ENCODE measurements at regions not wholly inside any gene's neighbourhood (a gene's known extent, or its start where the extent isn't known, plus 50 kb on each side); places are given as distances from the start of the nearest gene placed in this dataset.

GRCh38 chr4:101420661-101421060 is 73.3 kb upstream of the PPP3CA start:
- H3K9me2 ChIP-seq (replicated peaks; ENCODE audit: insufficient read depth, low read length) = no peaks in the 10 kb centered on the region
- no peak overlapping the region for H3K9ac ChIP-seq (ENCODE audit: low read length)
- no peak overlapping the region for H3K4me3 ChIP-seq (ENCODE audit: insufficient read depth, low read length, poor library complexity, severe bottlenecking)
- H2AFZ ChIP-seq (ENCODE audit: low read depth, low read length, severe bottlenecking) = no peak overlapping the region
- H3K27ac ChIP-seq (ENCODE audit: low read depth, low read length) = no peak overlapping the region
- no peak for TF ChIP-seq EZH2phosphoT487 (conservative IDR thresholded peaks at IDR 0.05; ENCODE audit: low read length)
- TF ChIP-seq, protein P1, sequence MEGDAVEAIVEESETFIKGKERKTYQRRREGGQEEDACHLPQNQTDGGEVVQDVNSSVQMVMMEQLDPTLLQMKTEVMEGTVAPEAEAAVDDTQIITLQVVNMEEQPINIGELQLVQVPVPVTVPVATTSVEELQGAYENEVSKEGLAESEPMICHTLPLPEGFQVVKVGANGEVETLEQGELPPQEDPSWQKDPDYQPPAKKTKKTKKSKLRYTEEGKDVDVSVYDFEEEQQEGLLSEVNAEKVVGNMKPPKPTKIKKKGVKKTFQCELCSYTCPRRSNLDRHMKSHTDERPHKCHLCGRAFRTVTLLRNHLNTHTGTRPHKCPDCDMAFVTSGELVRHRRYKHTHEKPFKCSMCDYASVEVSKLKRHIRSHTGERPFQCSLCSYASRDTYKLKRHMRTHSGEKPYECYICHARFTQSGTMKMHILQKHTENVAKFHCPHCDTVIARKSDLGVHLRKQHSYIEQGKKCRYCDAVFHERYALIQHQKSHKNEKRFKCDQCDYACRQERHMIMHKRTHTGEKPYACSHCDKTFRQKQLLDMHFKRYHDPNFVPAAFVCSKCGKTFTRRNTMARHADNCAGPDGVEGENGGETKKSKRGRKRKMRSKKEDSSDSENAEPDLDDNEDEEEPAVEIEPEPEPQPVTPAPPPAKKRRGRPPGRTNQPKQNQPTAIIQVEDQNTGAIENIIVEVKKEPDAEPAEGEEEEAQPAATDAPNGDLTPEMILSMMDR (IDR thresholded peaks at IDR 0.05; ENCODE audit: insufficient read depth, low read length, poor library complexity, severe bottlenecking) = no peak
- H3K4me2 ChIP-seq (ENCODE audit: low read depth, low read length, poor library complexity, severe bottlenecking) = no peak overlapping the region
- H3K79me2 ChIP-seq (ENCODE audit: insufficient read depth, low read length) = no peaks in the 10 kb centered on the region
- no peaks in the 10 kb centered on the region for H4K20me1 ChIP-seq (ENCODE audit: low read depth, low read length)
- no peaks in the 10 kb centered on the region for H3F3A ChIP-seq (ENCODE audit: insufficient read depth)
- H3K27me3 ChIP-seq (ENCODE audit: low read length) = no peaks in the 10 kb centered on the region
- H3K36me3 ChIP-seq (ENCODE audit: low read length) = no peaks in the 10 kb centered on the region
- no peaks in the 10 kb centered on the region for H3K9me3 ChIP-seq (ENCODE audit: insufficient read depth, low read length)

DNA sequence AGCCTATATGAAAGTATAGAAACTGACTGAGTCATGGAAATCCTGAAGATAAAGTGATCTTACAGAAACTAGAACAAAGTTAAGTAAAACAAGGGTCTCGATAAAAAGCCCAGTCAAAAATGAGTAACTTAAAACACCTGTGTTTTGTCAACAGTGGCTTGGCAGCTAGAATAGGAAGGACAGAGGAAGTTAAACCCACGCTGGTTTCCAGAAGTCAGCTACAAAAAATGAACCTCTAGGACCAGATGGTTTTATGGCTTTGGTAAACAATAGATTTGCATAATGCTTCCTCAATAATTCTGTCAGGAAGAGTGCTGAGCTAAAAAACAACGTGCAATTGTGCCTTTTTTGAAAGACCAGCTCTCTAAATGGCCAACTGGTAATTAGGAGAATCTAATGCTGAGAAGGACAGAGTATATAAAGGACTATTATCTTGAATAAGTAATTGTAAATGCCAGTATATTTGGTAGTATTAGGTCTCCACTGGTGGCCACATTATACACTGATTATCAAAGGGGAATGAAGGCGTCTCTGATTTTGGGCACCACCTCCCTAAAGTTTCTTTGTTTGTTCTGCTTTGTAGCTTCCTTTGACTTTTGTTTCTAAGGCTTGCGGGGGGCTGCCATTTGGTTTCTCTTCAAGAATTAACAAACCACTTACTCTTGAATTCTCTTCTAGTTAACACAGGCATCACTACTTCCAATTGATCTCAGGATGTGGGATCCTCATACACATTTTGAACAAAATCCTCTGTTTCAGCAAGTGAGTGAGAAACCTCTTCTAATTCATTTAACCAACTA is 72.2 kb upstream of the PPP3CA start:
- Histone ChIP-seq H3K36me3 (ENCODE audit: low read length) (no peaks in the 10 kb centered on the region), H3K27me3 (ENCODE audit: low read length) (no peaks in the 10 kb centered on the region), H3K9ac (ENCODE audit: low read length) (no peak overlapping the region), H3K79me2 (ENCODE audit: insufficient read depth, low read length) (no peaks in the 10 kb centered on the region), H3K9me3 (ENCODE audit: insufficient read depth, low read length) (no peaks in the 10 kb centered on the region), H4K20me1 (ENCODE audit: low read depth, low read length) (no peaks in the 10 kb centered on the region), H3K4me2 (ENCODE audit: low read depth, low read length, poor library complexity, severe bottlenecking) (no peak overlapping the region), H3K9me2 (replicated peaks; ENCODE audit: insufficient read depth, low read length) (no peaks in the 10 kb centered on the region), H2AFZ (ENCODE audit: low read depth, low read length, severe bottlenecking) (no peak overlapping the region), H3K4me3 (ENCODE audit: insufficient read depth, low read length, poor library complexity, severe bottlenecking) (no peak overlapping the region), H3K27ac (ENCODE audit: low read depth, low read length) (no peak overlapping the region), H3F3A (ENCODE audit: insufficient read depth) (no peaks in the 10 kb centered on the region)
- TF ChIP-seq EZH2phosphoT487 (conservative IDR thresholded peaks at IDR 0.05; ENCODE audit: low read length) = no peak
- TF ChIP-seq, protein P1 (IDR thresholded peaks at IDR 0.05; ENCODE audit: insufficient read depth, low read length, poor library complexity, severe bottlenecking) = no peak

DNA sequence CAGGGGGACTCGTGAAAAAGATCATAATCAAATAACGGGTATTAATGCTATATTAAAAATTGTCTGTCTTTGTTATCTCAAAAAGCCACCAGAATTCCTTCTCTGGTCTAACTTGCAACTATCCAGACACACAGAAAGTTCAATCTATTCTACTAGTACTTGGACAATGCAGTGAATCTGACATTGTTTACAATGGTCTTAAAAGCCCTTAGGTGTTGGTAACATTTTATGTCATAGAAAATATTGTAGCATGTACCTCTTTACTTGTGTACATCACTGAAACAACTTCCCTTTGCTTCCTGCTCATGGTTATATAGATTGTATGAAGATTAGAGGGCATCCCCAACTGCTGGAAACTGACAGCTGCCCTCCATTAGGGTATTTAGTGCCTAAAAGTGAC is 71.1 kb upstream of the PPP3CA start:
- Histone ChIP-seq H4K20me1 (ENCODE audit: low read depth, low read length) (no peaks in the 10 kb centered on the region), H3K4me2 (ENCODE audit: low read depth, low read length, poor library complexity, severe bottlenecking) (no peak overlapping the region), H3K79me2 (ENCODE audit: insufficient read depth, low read length) (no peaks in the 10 kb centered on the region), H3K27me3 (ENCODE audit: low read length) (no peaks in the 10 kb centered on the region), H3K36me3 (ENCODE audit: low read length) (no peaks in the 10 kb centered on the region), H2AFZ (ENCODE audit: low read depth, low read length, severe bottlenecking) (no peak overlapping the region), H3F3A (ENCODE audit: insufficient read depth) (no peaks in the 10 kb centered on the region), H3K27ac (ENCODE audit: low read depth, low read length) (no peak overlapping the region), H3K4me3 (ENCODE audit: insufficient read depth, low read length, poor library complexity, severe bottlenecking) (no peak overlapping the region), H3K9me3 (ENCODE audit: insufficient read depth, low read length) (no peaks in the 10 kb centered on the region), H3K9ac (ENCODE audit: low read length) (no peak overlapping the region), H3K9me2 (replicated peaks; ENCODE audit: insufficient read depth, low read length) (no peaks in the 10 kb centered on the region)
- TF ChIP-seq, protein P1 (IDR thresholded peaks at IDR 0.05; ENCODE audit: insufficient read depth, low read length, poor library complexity, severe bottlenecking) = no peak
- no peak for TF ChIP-seq EZH2phosphoT487 (conservative IDR thresholded peaks at IDR 0.05; ENCODE audit: low read length)
